Stimulated activated CD4-positive, alpha-beta T cell treated with anti-CD3 and anti-CD28 coated beads, Interleukin-2, amount 100 ng/mL, for 48 hours (primary cell): ENCODE measurements at regions not wholly inside any gene's neighbourhood (a gene's known extent, or its start where the extent isn't known, plus 50 kb on each side); places are given as distances from the start of the nearest gene placed in this dataset.

Source experiments
- DNase-seq, 2 donors: peaks; one replicate each; pipeline ENCODE4 v3.0.0-alpha.2; 2020

- DNase-seq = no peak
Measured at GRCh38 chr12:59929110-59929509, 333.3 kb downstream of the SLC16A7 start.

GRCh38 chr12:59934486-59934885 is 338.7 kb downstream of the SLC16A7 start:
- no peak for DNase-seq

- no peak for DNase-seq
Measured at GRCh38 chr12:59936534-59936933, 340.7 kb downstream of the SLC16A7 start.

- no peak for DNase-seq
Measured at GRCh38 chr12:59937148-59937547, 341.3 kb downstream of the SLC16A7 start.

- no peak for DNase-seq
Measured at GRCh38 chr12:59938190-59938962, 342.5 kb downstream of the SLC16A7 start.

- no peak for DNase-seq
Measured at GRCh38 chr12:59940631-59941342, 345.0 kb downstream of the SLC16A7 start.

- no peak for DNase-seq
Measured at GRCh38 chr12:59941461-59941860, 345.6 kb downstream of the SLC16A7 start.

- no peak for DNase-seq
Measured at GRCh38 chr12:59944177-59944576, 348.3 kb downstream of the SLC16A7 start.

- DNase-seq = no peak
Measured at GRCh38 chr12:59946635-59947034, 350.8 kb downstream of the SLC16A7 start.

GRCh38 chr12:59963546-59963945 is 367.7 kb downstream of the SLC16A7 start:
- no peak for DNase-seq

GRCh38 chr12:59972905-59973304 is 377.1 kb downstream of the SLC16A7 start:
- DNase-seq = no peak

- DNase-seq = no peak
Measured at GRCh38 chr12:59973515-59973914, 377.7 kb downstream of the SLC16A7 start.

- DNase-seq = no peak
Measured at GRCh38 chr12:59977779-59978178, 381.9 kb downstream of the SLC16A7 start.

GRCh38 chr12:59980476-59980875 is 384.6 kb downstream of the SLC16A7 start:
- DNase-seq = no peak

- no peak for DNase-seq
Measured at GRCh38 chr12:59999291-59999690, 403.5 kb downstream of the SLC16A7 start.

- no peak for DNase-seq
Measured at GRCh38 chr12:60010486-60010885, 414.7 kb downstream of the SLC16A7 start.

- no peak for DNase-seq
Measured at GRCh38 chr12:60012659-60013058, 416.8 kb downstream of the SLC16A7 start.

GRCh38 chr12:60014436-60014835 is 418.6 kb downstream of the SLC16A7 start:
- DNase-seq = no peak

GRCh38 chr12:60020068-60020467 is 424.2 kb downstream of the SLC16A7 start:
- DNase-seq = no peak

- DNase-seq = no peak
Measured at GRCh38 chr12:60021235-60021634, 425.4 kb downstream of the SLC16A7 start.

GRCh38 chr12:60027266-60027665 is 431.4 kb downstream of the SLC16A7 start:
- no peak for DNase-seq

GRCh38 chr12:60034147-60034546 is 438.3 kb downstream of the SLC16A7 start:
- DNase-seq = no peak

- no peak for DNase-seq
Measured at GRCh38 chr12:60035835-60036234, 440.0 kb downstream of the SLC16A7 start.

GRCh38 chr12:60042835-60043234 is 447.0 kb downstream of the SLC16A7 start:
- DNase-seq = no peak
